ENCODE measurements at regions not wholly inside any gene's neighbourhood (a gene's known extent, or its start where the extent isn't known, plus 50 kb on each side); places are given as distances from the start of the nearest gene placed in this dataset.

DNA sequence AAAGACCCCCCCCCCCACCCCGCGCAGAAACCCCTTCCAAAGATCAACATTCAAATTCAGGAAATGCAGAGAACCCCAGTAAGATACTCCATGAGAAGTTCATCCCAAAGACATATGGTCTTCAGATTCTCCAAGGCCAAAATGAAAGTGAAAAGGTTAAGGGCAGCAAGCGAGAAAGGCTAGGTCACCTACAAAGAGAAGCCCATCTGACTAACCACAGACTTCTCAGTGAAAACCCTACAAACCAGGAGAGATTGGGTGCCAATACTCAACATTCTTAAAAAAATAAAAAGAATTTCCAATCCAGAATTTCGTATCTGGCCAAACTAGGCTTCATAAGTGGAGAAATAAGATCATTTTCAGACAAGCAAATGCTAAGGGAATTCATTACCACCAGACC lies 175.2 kb downstream of the RND3 start:
- intact Hi-C loops (cut with DNase I; ENCODE audit: low total_unique reads) = no loop called here
- H3K4me3 ChIP-seq (ENCODE audit: low read depth, poor library complexity, severe bottlenecking) = no peak overlapping the region
- TF ChIP-seq, protein P1, sequence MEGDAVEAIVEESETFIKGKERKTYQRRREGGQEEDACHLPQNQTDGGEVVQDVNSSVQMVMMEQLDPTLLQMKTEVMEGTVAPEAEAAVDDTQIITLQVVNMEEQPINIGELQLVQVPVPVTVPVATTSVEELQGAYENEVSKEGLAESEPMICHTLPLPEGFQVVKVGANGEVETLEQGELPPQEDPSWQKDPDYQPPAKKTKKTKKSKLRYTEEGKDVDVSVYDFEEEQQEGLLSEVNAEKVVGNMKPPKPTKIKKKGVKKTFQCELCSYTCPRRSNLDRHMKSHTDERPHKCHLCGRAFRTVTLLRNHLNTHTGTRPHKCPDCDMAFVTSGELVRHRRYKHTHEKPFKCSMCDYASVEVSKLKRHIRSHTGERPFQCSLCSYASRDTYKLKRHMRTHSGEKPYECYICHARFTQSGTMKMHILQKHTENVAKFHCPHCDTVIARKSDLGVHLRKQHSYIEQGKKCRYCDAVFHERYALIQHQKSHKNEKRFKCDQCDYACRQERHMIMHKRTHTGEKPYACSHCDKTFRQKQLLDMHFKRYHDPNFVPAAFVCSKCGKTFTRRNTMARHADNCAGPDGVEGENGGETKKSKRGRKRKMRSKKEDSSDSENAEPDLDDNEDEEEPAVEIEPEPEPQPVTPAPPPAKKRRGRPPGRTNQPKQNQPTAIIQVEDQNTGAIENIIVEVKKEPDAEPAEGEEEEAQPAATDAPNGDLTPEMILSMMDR (IDR thresholded peaks at IDR 0.05) = no peak
- no peak for TF ChIP-seq POLR2A (IDR thresholded peaks at IDR 0.05)
- WGBS, 2 donors = 91 to 95% methylated on average over 4 of the region's 4 CpGs
- no peak for DNase-seq (ENCODE audit: low spot score in 2 of 2)

DNA sequence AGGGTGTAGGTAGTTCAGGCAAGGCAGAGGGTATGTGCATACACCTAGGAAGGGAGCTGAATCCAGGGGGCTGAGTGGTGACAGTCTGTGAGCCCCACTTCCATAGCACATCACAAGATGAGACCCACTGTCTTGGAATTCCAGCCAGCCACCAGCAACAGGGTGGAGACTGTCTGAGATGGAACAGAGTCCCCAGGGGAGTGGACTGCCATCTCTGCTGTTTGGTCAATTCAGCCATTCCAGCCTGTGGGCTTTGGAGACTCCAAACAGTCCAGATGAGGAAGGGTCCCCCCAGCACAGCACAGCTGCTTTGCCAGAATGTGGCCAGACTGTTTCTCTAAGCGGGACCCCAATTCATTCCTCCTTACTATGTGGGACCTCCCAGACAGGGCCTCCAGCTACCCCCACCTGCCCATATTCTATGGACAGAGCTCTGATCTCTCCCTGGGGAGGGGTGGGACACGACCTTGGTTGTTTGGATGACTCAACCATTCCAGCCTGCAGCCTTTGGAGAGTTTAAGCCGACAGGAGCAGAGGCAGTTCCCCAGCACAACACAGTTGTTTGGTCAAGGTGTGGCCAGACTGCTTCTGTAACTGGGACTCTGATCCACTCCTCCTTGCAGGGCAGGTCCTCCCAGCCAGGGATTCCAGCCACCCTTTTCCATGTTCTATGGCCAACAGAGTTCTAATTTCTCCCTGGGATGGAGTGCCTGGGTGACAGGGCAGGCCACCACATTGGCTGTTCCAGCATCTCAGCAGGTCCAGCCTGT lies 178.0 kb downstream of the RND3 start:
- TF ChIP-seq, protein P1 (IDR thresholded peaks at IDR 0.05) = no peak
- no peak for TF ChIP-seq POLR2A (IDR thresholded peaks at IDR 0.05)
- intact Hi-C loops (cut with DNase I; ENCODE audit: low total_unique reads) = no loop called here
- H3K4me3 ChIP-seq (ENCODE audit: low read depth, poor library complexity, severe bottlenecking) = no peak overlapping the region
- 65 to 72% methylated on average over 3 of the region's 3 CpGs for WGBS, 2 donors
- DNase-seq (ENCODE audit: low spot score in 2 of 2) = no peak

DNA sequence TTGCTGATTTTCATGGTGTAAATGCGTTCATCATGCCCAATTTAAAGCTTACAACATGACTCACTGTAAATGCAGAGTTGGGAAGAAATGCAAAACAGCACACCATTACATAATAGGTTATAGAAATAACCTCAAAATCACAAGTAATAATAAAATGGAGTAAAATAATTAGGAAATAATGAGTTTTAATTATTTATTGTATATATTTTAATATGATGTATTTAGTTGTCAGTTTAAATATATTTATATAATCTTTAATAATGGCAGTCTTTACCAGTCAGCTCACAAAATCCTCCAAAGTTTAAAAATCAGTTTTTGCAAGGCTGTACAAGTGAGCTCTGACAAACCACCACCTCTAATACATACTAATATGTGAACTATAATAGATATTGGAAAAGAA lies 180.2 kb downstream of the RND3 start:
- intact Hi-C loops (cut with DNase I; ENCODE audit: low total_unique reads) = no loop called here
- TF ChIP-seq POLR2A (IDR thresholded peaks at IDR 0.05) = no peak
- TF ChIP-seq, protein P1 (IDR thresholded peaks at IDR 0.05) = no peak
- no peak overlapping the region for H3K4me3 ChIP-seq (ENCODE audit: low read depth, poor library complexity, severe bottlenecking)
- no peak for DNase-seq (ENCODE audit: low spot score in 2 of 2)
- 86 to 88% methylated on average over 1 of the region's 1 CpG for WGBS, 2 donors

DNA sequence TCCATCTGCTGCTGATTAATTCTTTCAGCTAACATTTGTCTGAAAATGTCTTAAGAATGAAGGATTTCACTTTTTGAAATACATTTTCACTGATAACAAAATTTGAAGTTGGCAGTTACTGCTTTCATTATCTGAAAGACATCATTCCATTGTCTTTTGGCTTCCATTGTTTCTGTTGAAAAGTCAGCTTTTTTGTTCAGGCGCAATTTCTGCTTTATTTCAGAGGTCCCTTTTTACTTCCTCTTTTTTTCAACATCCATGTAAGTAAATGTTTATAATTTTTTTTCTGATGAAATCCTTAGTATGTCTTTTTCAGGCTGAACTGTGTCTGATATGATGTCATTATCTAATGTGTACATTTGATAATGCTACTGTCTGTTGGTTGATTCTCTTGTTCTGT lies 184.2 kb downstream of the RND3 start:
- whole genome bisulfite sequencing, 2 donors = 90 to 93% methylated on average over 1 of the region's 1 CpG
- DNase-seq (ENCODE audit: low spot score in 2 of 2) = no peak
- intact Hi-C loops (cut with DNase I; ENCODE audit: low total_unique reads) = no loop called here
- H3K4me3 ChIP-seq (ENCODE audit: low read depth, poor library complexity, severe bottlenecking) = no peak overlapping the region
- TF ChIP-seq, protein P1 (IDR thresholded peaks at IDR 0.05) = no peak
- TF ChIP-seq POLR2A (IDR thresholded peaks at IDR 0.05) = no peak

DNA sequence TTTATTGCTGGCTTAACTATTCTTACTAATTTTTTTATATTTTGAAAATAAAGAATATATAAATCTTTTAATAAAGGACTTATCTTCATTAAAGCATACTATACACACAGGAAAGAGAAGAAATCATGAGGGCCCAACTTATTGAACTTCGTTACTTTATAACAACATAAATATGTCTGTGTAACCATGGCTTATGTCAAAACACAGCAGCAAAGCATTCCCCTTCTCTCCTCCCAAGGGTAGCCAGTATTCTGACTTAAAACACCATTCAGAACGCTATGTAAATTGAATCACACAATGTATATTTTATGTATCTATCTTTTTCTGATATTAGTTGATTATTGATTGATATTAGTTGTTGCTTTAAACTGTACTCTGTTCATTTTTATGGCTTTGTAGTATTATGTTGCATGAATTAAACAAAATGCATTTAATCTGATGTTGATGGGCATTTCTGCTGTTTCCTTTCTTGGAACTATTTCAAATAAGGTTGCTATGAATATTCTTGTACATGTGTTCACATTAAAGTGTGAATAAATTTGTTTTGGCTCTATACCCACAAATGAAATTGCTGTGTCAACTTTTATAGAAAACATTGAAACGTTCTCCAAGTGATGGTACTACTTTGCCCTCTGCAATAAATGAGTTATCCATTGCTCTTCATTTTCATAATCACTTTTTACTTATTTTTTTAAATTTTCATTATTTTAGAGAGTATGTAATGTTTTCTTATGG lies 188.7 kb downstream of the RND3 start:
- intact Hi-C loops (cut with DNase I; ENCODE audit: low total_unique reads) = no loop called here
- no peak for TF ChIP-seq POLR2A (IDR thresholded peaks at IDR 0.05)
- TF ChIP-seq, protein P1 (IDR thresholded peaks at IDR 0.05) = no peak
- H3K4me3 ChIP-seq (ENCODE audit: low read depth, poor library complexity, severe bottlenecking) = no peak overlapping the region
- no peak for DNase-seq (ENCODE audit: low spot score in 2 of 2)
- 77 to 83% methylated on average over 3 of the region's 3 CpGs for WGBS, 2 donors

All from lower leg skin (tissue), 4 donors.